Neuronal stem cell (in vitro differentiated cells): ENCODE measurements at regions not wholly inside any gene's neighbourhood (a gene's known extent, or its start where the extent isn't known, plus 50 kb on each side); places are given as distances from the start of the nearest gene placed in this dataset.
"Not testable (repeated sequence)": the region's sequence is repeated elsewhere in the genome, so short reads cannot be mapped to it uniquely, and the experiment has no call there.

Experiments used
- DNase-seq: peaks from one replicate; pipeline ENCODE4 v3.0.0-alpha.2; 2013; ENCODE audit warnings: low spot score
- H2AFZ ChIP-seq: one replicate; pipeline ENCODE4 v1.6.1; 2013; ENCODE audit warnings: mild to moderate bottlenecking, low read length, inconsistent platforms
- H2AK5ac ChIP-seq: 2 replicates; pipeline ENCODE4 v1.6.1; 2013; ENCODE audit warnings: low read depth, mild to moderate bottlenecking, inconsistent platforms, low read length, moderate library complexity, mixed read lengths
- H2BK120ac ChIP-seq: 2 replicates; pipeline ENCODE4 v1.6.1; 2013; ENCODE audit warnings: low read depth, mild to moderate bottlenecking, inconsistent platforms, low read length, moderate library complexity, mixed read lengths
- H2BK12ac ChIP-seq: one replicate; pipeline ENCODE4 v1.6.1; 2013; ENCODE audit warnings: low read length, inconsistent platforms
- H2BK15ac ChIP-seq: 2 replicates; pipeline ENCODE4 v1.6.1; 2013; ENCODE audit warnings: mild to moderate bottlenecking, low read length, inconsistent platforms, mixed read lengths
- H2BK5ac ChIP-seq: one replicate; pipeline ENCODE4 v1.6.1; 2013; ENCODE audit warnings: inconsistent platforms, mild to moderate bottlenecking, low read length, moderate library complexity
- H3K14ac ChIP-seq: one replicate; pipeline ENCODE4 v1.6.1; 2013; ENCODE audit warnings: low read length, inconsistent platforms
- H3K18ac ChIP-seq: 2 replicates; pipeline ENCODE4 v1.6.1; 2013; ENCODE audit warnings: low read length, inconsistent platforms
- H3K23ac ChIP-seq: 2 replicates; pipeline ENCODE4 v1.6.1; 2013; ENCODE audit warnings: low read depth, mild to moderate bottlenecking, mixed read lengths, low read length, inconsistent platforms; ENCODE audit not compliant: poor library complexity
- H3K27ac ChIP-seq: replicated peaks from 3 replicates; pipeline ENCODE4 v1.5.1; 2013; ENCODE audit warnings: low read length, inconsistent platforms
- H3K27me3 ChIP-seq, 3 experiments: 2 replicates each; pipeline ENCODE4 v1.6.1; 2013; ENCODE audit warnings: low read length in 3 of 3, mild to moderate bottlenecking in 2 of 3, inconsistent platforms in 1 of 3, low read depth in 1 of 3, mixed read lengths in 1 of 3, moderate library complexity in 1 of 3; ENCODE audit not compliant: control insufficient read depth in 3 of 3, insufficient read depth in 3 of 3
- H3K36me3 ChIP-seq, 2 donors: replicated peaks in 1 of 2; 2 replicates each; pipeline ENCODE4 v1.6.1; 2013; ENCODE audit warnings: low read length in 2 of 2; ENCODE audit not compliant: control insufficient read depth in 2 of 2, insufficient read depth in 2 of 2
- H3K4ac ChIP-seq: 2 replicates; pipeline ENCODE4 v1.6.1; 2013; ENCODE audit warnings: inconsistent platforms, mild to moderate bottlenecking, low read length, moderate library complexity
- H3K4me1 ChIP-seq, 2 donors: 1 replicate in 1 of 2; 2 replicates in 1 of 2; pipeline ENCODE4 v1.6.1; 2013; ENCODE audit warnings: low read length in 2 of 2, low read depth in 1 of 2; ENCODE audit not compliant: control insufficient read depth in 2 of 2, insufficient read depth in 1 of 2
- H3K4me2 ChIP-seq: one replicate; pipeline ENCODE4 v1.6.1; 2013; ENCODE audit warnings: mild to moderate bottlenecking, low read length, inconsistent platforms; ENCODE audit not compliant: insufficient read depth, poor library complexity, severe bottlenecking
- H3K4me3 ChIP-seq, 2 donors: 2 replicates each; pipeline ENCODE4 v1.5.1; 2013; ENCODE audit warnings: low read length in 2 of 2, mild to moderate bottlenecking in 2 of 2, inconsistent platforms in 1 of 2, moderate library complexity in 1 of 2
- H3K79me1 ChIP-seq: one replicate; pipeline ENCODE4 v1.6.1; 2013; ENCODE audit warnings: low read depth, mild to moderate bottlenecking, inconsistent platforms, low read length, moderate library complexity
- H3K9ac ChIP-seq: one replicate; pipeline ENCODE4 v1.6.1; 2013; ENCODE audit warnings: mild to moderate bottlenecking, low read depth, low read length, inconsistent platforms; ENCODE audit not compliant: poor library complexity
- H3K9me3 ChIP-seq, 2 donors: replicated peaks in 1 of 2; 2 replicates each; pipeline versions ENCODE3 to v1.6.1; 2013; ENCODE audit warnings: low read length in 2 of 2, mild to moderate bottlenecking in 2 of 2, inconsistent platforms in 1 of 2, low read depth in 1 of 2, mixed read lengths in 1 of 2, moderate library complexity in 1 of 2; ENCODE audit not compliant: control insufficient read depth in 2 of 2, insufficient read depth in 1 of 2
- H4K8ac ChIP-seq: one replicate; pipeline ENCODE4 v1.6.1; 2013; ENCODE audit warnings: low read depth, mild to moderate bottlenecking, inconsistent platforms, low read length, moderate library complexity
- H4K91ac ChIP-seq: one replicate; pipeline ENCODE4 v1.6.1; 2013; ENCODE audit warnings: low read length, low read depth, mild to moderate bottlenecking, inconsistent platforms; ENCODE audit not compliant: poor library complexity
- WGBS, 2 donors: extraction: QIAGEN DNeasy Blood & Tissue Kit; methylation state at CpG; one replicate each; pipeline ENCODE4 v1.1.7; 2013; ENCODE audit warnings: missing lambda C conversion rate in 2 of 2, mixed read lengths in 1 of 2; ENCODE audit not compliant: insufficient read length in 2 of 2, insufficient replicate concordance in 1 of 2; ENCODE audit errors: extremely low coverage in 2 of 2; 5-methylcytosine and 5-hydroxymethylcytosine counted together

DNA sequence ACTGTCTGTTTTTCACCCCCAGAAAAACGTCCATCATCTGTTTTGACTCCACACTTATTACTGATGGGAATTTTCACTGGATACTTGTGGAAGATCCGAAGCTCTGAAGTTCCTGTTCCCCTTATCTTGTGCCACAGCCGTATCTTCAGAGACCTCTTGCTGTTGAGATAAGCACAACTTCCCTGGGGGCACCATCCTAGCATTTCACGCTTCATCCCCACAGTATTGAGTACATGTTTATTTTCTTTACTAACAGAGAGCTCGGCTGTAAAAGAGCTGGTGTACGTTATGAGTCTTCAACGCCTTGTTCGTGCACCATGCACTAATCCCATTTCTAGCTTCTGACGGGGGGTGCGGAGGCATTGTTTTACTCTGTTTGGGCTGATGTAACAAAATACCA, 813.6 kb upstream of the EEF2KMT start:
- Histone ChIP-seq H3K27me3 (no peaks in the 10 kb centered on the region), H2AFZ (no peak overlapping the region)

GRCh38 chr16:5909556-5909955, 812.0 kb upstream of the EEF2KMT start:
- H3K4me2 ChIP-seq, H2AK5ac ChIP-seq, H2BK15ac ChIP-seq, H3K4me1 ChIP-seq, H4K8ac ChIP-seq, H2BK120ac ChIP-seq, H3K4ac ChIP-seq, H2AFZ ChIP-seq, H2BK12ac ChIP-seq, H3K9me3 ChIP-seq, DNase-seq, H3K27ac ChIP-seq, H2BK5ac ChIP-seq, H3K27me3 ChIP-seq, H3K18ac ChIP-seq, H3K79me1 ChIP-seq, H3K23ac ChIP-seq, H3K14ac ChIP-seq, H3K4me3 ChIP-seq, H3K9ac ChIP-seq, H4K91ac ChIP-seq, H3K36me3 ChIP-seq: not testable (repeated sequence)
- no CpG with 5 or more reads among the region's 8 CpGs for WGBS, 2 donors

More for the DNA sequence above, 813.6 kb upstream of the EEF2KMT start:
- Histone ChIP-seq H2AK5ac (no peak overlapping the region), H4K8ac (no peak overlapping the region), H2BK5ac (no peak overlapping the region), H3K23ac (no peak overlapping the region), H2BK120ac (no peak overlapping the region), H3K27ac (no peak overlapping the region), H3K9me3 (no peaks in the 10 kb centered on the region), H3K4me2 (no peak overlapping the region), H3K4me1 (no peaks in the 10 kb centered on the region), H3K4me3 (no peak overlapping the region), H3K14ac (no peak overlapping the region), H3K79me1 (no peaks in the 10 kb centered on the region), H3K9ac (no peak overlapping the region), H3K18ac (no peak overlapping the region), H2BK15ac (no peak overlapping the region), H4K91ac (no peak overlapping the region), H3K36me3 (no peaks in the 10 kb centered on the region), H2BK12ac (no peak overlapping the region), H3K4ac (no peak overlapping the region)
- no CpG with 5 or more reads among the region's 10 CpGs for WGBS, 2 donors
- DNase-seq = no peak

DNA sequence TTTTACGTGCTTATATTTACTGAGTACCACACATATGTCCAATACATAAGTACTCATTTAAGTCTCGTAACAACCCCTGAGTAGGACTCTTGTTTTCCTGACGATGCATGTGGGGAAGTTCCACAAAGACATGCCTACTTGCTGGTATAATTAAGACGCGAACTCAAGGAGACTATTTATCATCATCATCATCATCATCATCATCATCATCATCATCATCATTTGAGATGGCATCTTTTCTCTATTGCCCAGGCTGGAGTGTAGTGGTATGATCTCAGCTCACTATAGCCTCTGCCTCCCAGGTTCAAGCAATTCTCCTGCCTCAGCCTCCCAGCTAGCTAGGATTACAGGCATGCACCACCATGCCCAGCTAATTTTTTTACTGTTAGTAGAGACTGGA, 809.9 kb upstream of the EEF2KMT start:
- no peak overlapping the region for H4K91ac ChIP-seq
- no peak overlapping the region for H3K4ac ChIP-seq
- H3K36me3 ChIP-seq = no peaks in the 10 kb centered on the region
- no peak overlapping the region for H2AK5ac ChIP-seq
- no peak overlapping the region for H2AFZ ChIP-seq
- DNase-seq = no peak
- H3K4me2 ChIP-seq = no peak overlapping the region
- no peak overlapping the region for H3K18ac ChIP-seq
- H3K27me3 ChIP-seq = no peaks in the 10 kb centered on the region
- no peaks in the 10 kb centered on the region for H3K9me3 ChIP-seq
- no peaks in the 10 kb centered on the region for H3K4me1 ChIP-seq
- H3K14ac ChIP-seq = no peak overlapping the region
- no peak overlapping the region for H3K9ac ChIP-seq
- no peak overlapping the region for H2BK120ac ChIP-seq
- no CpG with 5 or more reads among the region's 5 CpGs for WGBS, 2 donors
- H2BK5ac ChIP-seq = no peak overlapping the region
- H2BK12ac ChIP-seq = no peak overlapping the region
- H4K8ac ChIP-seq = no peak overlapping the region
- H3K27ac ChIP-seq = no peak overlapping the region
- H3K79me1 ChIP-seq = no peaks in the 10 kb centered on the region
- H3K4me3 ChIP-seq = no peak overlapping the region
- H2BK15ac ChIP-seq = no peak overlapping the region
- H3K23ac ChIP-seq = no peak overlapping the region

DNA sequence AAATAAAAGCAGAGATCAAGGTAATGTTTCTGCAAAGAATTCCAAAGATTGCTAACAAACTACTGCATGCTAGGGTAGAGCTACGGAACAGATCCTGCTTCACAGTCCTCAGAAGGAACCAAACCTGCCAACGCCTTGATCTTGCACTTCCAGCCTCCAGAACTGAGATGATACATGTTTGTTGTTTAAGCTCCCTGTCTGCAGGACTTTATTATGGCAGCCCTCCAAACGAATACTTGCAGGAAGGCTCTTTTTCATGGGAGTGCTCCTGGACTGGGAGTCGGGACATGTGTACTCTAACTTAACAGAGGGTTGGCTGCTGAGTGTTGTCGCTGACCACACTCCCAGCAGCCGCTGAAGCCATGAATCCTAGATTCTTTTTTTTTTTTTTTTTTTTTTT, 808.8 kb upstream of the EEF2KMT start:
- no peak overlapping the region for H3K9ac ChIP-seq
- no peak overlapping the region for H2BK5ac ChIP-seq
- H2BK15ac ChIP-seq = no peak overlapping the region
- DNase-seq = no peak
- H3K4me3 ChIP-seq = no peak overlapping the region
- H3K27me3 ChIP-seq = no peaks in the 10 kb centered on the region
- no peak overlapping the region for H2BK120ac ChIP-seq
- H3K4me2 ChIP-seq = no peak overlapping the region
- no peaks in the 10 kb centered on the region for H3K36me3 ChIP-seq
- no peak overlapping the region for H3K14ac ChIP-seq
- no peak overlapping the region for H3K18ac ChIP-seq
- H2BK12ac ChIP-seq = no peak overlapping the region
- WGBS, 2 donors = no CpG with 5 or more reads among the region's 6 CpGs
- H3K79me1 ChIP-seq = no peaks in the 10 kb centered on the region
- no peak overlapping the region for H4K91ac ChIP-seq
- no peaks in the 10 kb centered on the region for H3K9me3 ChIP-seq
- no peak overlapping the region for H3K23ac ChIP-seq
- H4K8ac ChIP-seq = no peak overlapping the region
- H3K4ac ChIP-seq = no peak overlapping the region
- H3K27ac ChIP-seq = no peak overlapping the region
- no peaks in the 10 kb centered on the region for H3K4me1 ChIP-seq
- H2AFZ ChIP-seq = no peak overlapping the region
- H2AK5ac ChIP-seq = no peak overlapping the region
